Esophagus squamous epithelium (tissue), 5 donors: ENCODE measurements at regions not wholly inside any gene's neighbourhood (a gene's known extent, or its start where the extent isn't known, plus 50 kb on each side); places are given as distances from the start of the nearest gene placed in this dataset.

Experiments used
- DNase-seq: peaks from one replicate; lab custom pipeline; 2025; lab: John Stamatoyannopoulos, UW
- H3K27ac ChIP-seq, 4 donors: fragments of 200-600 bp; sonication (generic); one replicate each; pipeline ENCODE4 v1.5.1; 2016 to 2019; ENCODE audit warnings: mild to moderate bottlenecking in 1 of 4
- H3K27me3 ChIP-seq, 4 donors: fragments of 200-600 bp; sonication (generic); 1 replicate in 3 of 4; 2 replicates in 1 of 4; pipeline versions ENCODE4 v1.5.1 to v1.6.0; 2017 to 2021; ENCODE audit warnings: antibody characterized with exemption in 1 of 4
- H3K36me3 ChIP-seq, 3 donors: fragments of 200-600 bp; sonication (generic); one replicate each; pipeline ENCODE4 v1.5.1; 2016 to 2019
- H3K4me1 ChIP-seq, 3 donors: fragments of 200-600 bp; sonication (generic); one replicate each; pipeline ENCODE4 v1.5.1; 2017 to 2019
- H3K4me3 ChIP-seq, 4 donors: fragments of 200-600 bp; sonication (generic); 1 replicate in 3 of 4; 2 replicates in 1 of 4; pipeline ENCODE4 v1.5.1; 2016 to 2019; ENCODE audit warnings: mild to moderate bottlenecking in 2 of 4, moderate library complexity in 1 of 4
- H3K9me3 ChIP-seq, 3 donors: fragments of 200-600 bp; sonication (generic); one replicate each; pipeline ENCODE4 v1.5.1; 2016 to 2019
- POLR2A ChIP-seq, 4 donors: fragments of 450-650 bp; IDR thresholded peaks; one replicate each; pipeline ENCODE4 v1.6.1; 2017; ENCODE audit warnings: antibody characterized with exemption in 4 of 4, mild to moderate bottlenecking in 4 of 4, moderate library complexity in 3 of 4
- WGBS, 2 donors: methylation state at CpG; one replicate each; pipeline ENCODE4 v1.1.5; 2018; 5-methylcytosine and 5-hydroxymethylcytosine counted together
- intact Hi-C: fragments of 100-400 bp; cut with DNase I; formaldehyde crosslinking; loops from one replicate; pipeline ENCODE4 v1.15.0; 2022
- TF ChIP-seq, protein P1 (sequence below), 6 experiments: fragments of 450-650 bp in 4 of 6; fragments of 200-600 bp in 2 of 6; sonication (generic) in 2 of 6; IDR thresholded peaks; one replicate each; pipeline ENCODE4 v1.5.1; 2016 to 2019; ENCODE audit warnings: antibody characterized with exemption in 6 of 6, mild to moderate bottlenecking in 4 of 6, moderate library complexity in 4 of 6
- donor health status: DM: yes; HTN: yes; CAD: no.

GRCh38 chr5:20370061-20370460 lies 382.1 kb upstream of the CDH18 start:
- Histone ChIP-seq H3K36me3 (no peaks in the 10 kb centered on the region), H3K27ac (no peak overlapping the region), H3K9me3 (no peaks in the 10 kb centered on the region), H3K4me1 (peaks cover 0 to 30% (median 6%) of the 10 kb centered on the region in 3 donors), H3K4me3 (no peak overlapping the region), H3K27me3 (no peaks in the 10 kb centered on the region)
- WGBS, 2 donors: 51 to 62% methylated on average over 2 of the region's 2 CpGs
- DNase-seq: no peak
- TF ChIP-seq, protein P1, sequence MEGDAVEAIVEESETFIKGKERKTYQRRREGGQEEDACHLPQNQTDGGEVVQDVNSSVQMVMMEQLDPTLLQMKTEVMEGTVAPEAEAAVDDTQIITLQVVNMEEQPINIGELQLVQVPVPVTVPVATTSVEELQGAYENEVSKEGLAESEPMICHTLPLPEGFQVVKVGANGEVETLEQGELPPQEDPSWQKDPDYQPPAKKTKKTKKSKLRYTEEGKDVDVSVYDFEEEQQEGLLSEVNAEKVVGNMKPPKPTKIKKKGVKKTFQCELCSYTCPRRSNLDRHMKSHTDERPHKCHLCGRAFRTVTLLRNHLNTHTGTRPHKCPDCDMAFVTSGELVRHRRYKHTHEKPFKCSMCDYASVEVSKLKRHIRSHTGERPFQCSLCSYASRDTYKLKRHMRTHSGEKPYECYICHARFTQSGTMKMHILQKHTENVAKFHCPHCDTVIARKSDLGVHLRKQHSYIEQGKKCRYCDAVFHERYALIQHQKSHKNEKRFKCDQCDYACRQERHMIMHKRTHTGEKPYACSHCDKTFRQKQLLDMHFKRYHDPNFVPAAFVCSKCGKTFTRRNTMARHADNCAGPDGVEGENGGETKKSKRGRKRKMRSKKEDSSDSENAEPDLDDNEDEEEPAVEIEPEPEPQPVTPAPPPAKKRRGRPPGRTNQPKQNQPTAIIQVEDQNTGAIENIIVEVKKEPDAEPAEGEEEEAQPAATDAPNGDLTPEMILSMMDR (IDR thresholded peaks at IDR 0.05): no peak
- TF ChIP-seq POLR2A (IDR thresholded peaks at IDR 0.05): no peak
- intact Hi-C loops: no loop called here

DNA sequence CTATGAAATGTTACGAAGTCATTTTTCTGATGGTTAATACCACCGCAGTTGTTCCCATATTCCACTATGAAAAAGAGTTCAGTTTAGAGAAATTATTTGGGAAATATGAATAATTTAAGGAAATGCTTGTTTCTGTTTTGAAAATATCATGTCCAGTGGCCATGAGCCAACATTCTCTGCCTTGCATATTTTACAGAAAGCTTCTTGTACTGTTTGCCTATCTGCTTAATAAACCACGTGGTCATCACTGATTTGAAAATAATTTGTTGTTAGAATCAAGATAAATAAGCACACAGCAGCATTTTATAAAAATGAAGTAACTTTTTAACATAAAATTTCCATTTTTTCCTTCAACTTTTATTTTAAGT lies 381.5 kb upstream of the CDH18 start:
- no peak for DNase-seq
- TF ChIP-seq, protein P1 (IDR thresholded peaks at IDR 0.05): no peak
- TF ChIP-seq POLR2A (IDR thresholded peaks at IDR 0.05): no peak
- H3K27ac ChIP-seq: no peak overlapping the region
- H3K4me3 ChIP-seq: no peak overlapping the region
- no peaks in the 10 kb centered on the region for H3K36me3 ChIP-seq
- WGBS, 2 donors: 69 to 73% methylated on average over 3 of the region's 3 CpGs
- no peaks in the 10 kb centered on the region for H3K27me3 ChIP-seq
- H3K9me3 ChIP-seq: no peaks in the 10 kb centered on the region
- intact Hi-C loops: no loop called here
- H3K4me1 ChIP-seq: peaks cover 0 to 30% (median 6%) of the 10 kb centered on the region in 3 donors

DNA sequence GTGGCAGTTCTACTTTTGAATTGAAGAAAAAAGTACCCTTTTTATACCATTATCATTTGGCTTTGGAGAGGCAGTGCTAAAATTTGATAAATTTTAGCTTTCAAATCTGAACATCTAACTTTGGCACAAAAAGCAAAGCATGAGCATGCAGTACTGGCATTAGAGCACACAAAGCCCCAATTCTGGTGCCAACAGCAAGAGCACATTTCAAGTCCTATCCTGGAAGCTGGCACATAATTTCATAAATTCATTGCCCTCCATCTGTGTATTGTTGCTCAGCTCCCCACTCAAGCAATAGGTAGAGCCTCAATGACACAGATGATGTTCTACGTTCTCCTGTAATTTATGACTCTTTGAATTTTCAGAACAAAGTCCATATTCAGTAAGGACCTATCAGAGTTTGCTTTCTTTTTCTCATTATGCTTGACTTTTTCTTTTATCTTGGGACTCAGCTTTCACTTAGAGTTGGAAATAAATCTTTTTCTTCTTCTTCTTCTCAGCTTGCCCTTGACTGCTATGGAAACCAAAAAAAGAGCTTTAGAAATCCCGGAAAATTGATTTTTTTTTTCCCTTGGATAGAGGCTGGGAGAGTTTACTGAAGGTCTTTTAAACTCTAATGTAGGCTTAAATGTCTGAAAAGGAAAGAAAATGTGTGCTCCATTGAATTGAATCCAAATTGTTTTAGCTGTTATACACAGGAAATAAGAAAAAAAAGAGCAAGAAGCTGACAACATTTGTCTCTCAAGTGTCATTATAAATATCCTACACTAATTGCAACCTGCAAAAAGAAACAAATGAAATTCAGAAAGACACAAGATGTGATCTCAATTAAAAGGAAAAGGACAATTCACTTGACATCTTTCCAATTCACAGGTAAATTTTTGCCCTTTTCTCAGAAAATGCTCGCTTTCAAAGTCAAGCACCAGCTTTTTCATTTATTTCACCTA lies 380.8 kb upstream of the CDH18 start:
- H3K4me1 ChIP-seq: peaks cover 0 to 30% (median 6%) of the 10 kb centered on the region in 3 donors
- no peak overlapping the region for H3K27ac ChIP-seq
- no peaks in the 10 kb centered on the region for H3K27me3 ChIP-seq
- no peak overlapping the region for H3K4me3 ChIP-seq
- H3K36me3 ChIP-seq: no peaks in the 10 kb centered on the region
- TF ChIP-seq, protein P1 (IDR thresholded peaks at IDR 0.05): no peak
- no peak for TF ChIP-seq POLR2A (IDR thresholded peaks at IDR 0.05)
- no peak for DNase-seq
- intact Hi-C loops: no loop called here
- no peaks in the 10 kb centered on the region for H3K9me3 ChIP-seq
- 48 to 52% methylated on average over 3 of the region's 3 CpGs for WGBS, 2 donors

- Histone ChIP-seq H3K36me3 (no peaks in the 10 kb centered on the region), H3K27ac (no peak overlapping the region), H3K4me3 (no peak overlapping the region), H3K4me1 (peaks cover 0 to 30% (median 6%) of the 10 kb centered on the region in 3 donors), H3K27me3 (no peaks in the 10 kb centered on the region), H3K9me3 (no peaks in the 10 kb centered on the region)
- 25 to 54% methylated on average over 5 of the region's 5 CpGs for WGBS, 2 donors
- DNase-seq: no peak
- TF ChIP-seq, protein P1 (IDR thresholded peaks at IDR 0.05): no peak
- TF ChIP-seq POLR2A (IDR thresholded peaks at IDR 0.05): no peak
- intact Hi-C loops: no loop called here
Measured at GRCh38 chr5:20367178-20367577, 379.2 kb upstream of the CDH18 start.

- intact Hi-C loops: no loop called here
- H3K4me1 ChIP-seq: peaks cover 0 to 7% (median 0%) of the 10 kb centered on the region in 3 donors
- no peaks in the 10 kb centered on the region for H3K27me3 ChIP-seq
- WGBS, 2 donors: 14 to 16% methylated on average over 2 of the region's 2 CpGs
- no peaks in the 10 kb centered on the region for H3K36me3 ChIP-seq
- no peak for DNase-seq
- no peaks in the 10 kb centered on the region for H3K9me3 ChIP-seq
- H3K4me3 ChIP-seq: no peak overlapping the region
- no peak for TF ChIP-seq POLR2A (IDR thresholded peaks at IDR 0.05)
- no peak overlapping the region for H3K27ac ChIP-seq
Measured at GRCh38 chr5:20360263-20360662, 372.3 kb upstream of the CDH18 start.
